Activated naive CD4-positive, alpha-beta T cell treated with anti-CD3 and anti-CD28 coated beads, Interleukin-2, amount 10 ng/mL, durations not matched to agents 7 days and 5 days (primary cell): ENCODE measurements at regions not wholly inside any gene's neighbourhood (a gene's known extent, or its start where the extent isn't known, plus 50 kb on each side); places are given as distances from the start of the nearest gene placed in this dataset.

Experiments used
- CTCF ChIA-PET: fragments of 350-600 bp; sonication (Branson Sonifier 250); formaldehyde crosslinking; loops from one replicate; lab custom pipeline; 2021; ENCODE audit warnings: antibody characterized with exemption; lab: Charles Lee
- DNase-seq: peaks from one replicate; pipeline ENCODE4 v3.0.0-alpha.2; 2020
- H3K27ac Mint-ChIP-seq: one replicate; pipeline ENCODE4 v1.8.0; 2021; ENCODE audit warnings: mild to moderate bottlenecking, moderate library complexity, mixed read lengths
- H3K27me3 Mint-ChIP-seq: one replicate; pipeline ENCODE4 v1.8.0; 2021; ENCODE audit warnings: mild to moderate bottlenecking, mixed read lengths
- H3K36me3 Mint-ChIP-seq: one replicate; pipeline ENCODE4 v1.8.0; 2021; ENCODE audit warnings: mixed read lengths
- H3K4me1 Mint-ChIP-seq: one replicate; pipeline ENCODE4 v1.8.0; 2021; ENCODE audit warnings: mixed read lengths
- H3K4me3 Mint-ChIP-seq: one replicate; pipeline ENCODE4 v1.8.0; 2021; ENCODE audit warnings: mild to moderate bottlenecking, moderate library complexity, mixed read lengths
- H3K9me3 Mint-ChIP-seq: one replicate; pipeline ENCODE4 v1.8.0; 2021; ENCODE audit warnings: mixed read lengths

GRCh38 chr5:163967268-163967667, 461.8 kb downstream of the MAT2B start:
- no peak overlapping the region for H3K27ac Mint-ChIP-seq
- no peak for DNase-seq
- H3K36me3 Mint-ChIP-seq = no peaks in the 10 kb centered on the region
- CTCF ChIA-PET = no interaction called here
- H3K4me1 Mint-ChIP-seq = no peaks in the 10 kb centered on the region
- H3K9me3 Mint-ChIP-seq = peaks cover 2% of the 10 kb centered on the region
- no peak overlapping the region for H3K4me3 Mint-ChIP-seq
- no peaks in the 10 kb centered on the region for H3K27me3 Mint-ChIP-seq

- peaks cover 6% of the 10 kb centered on the region for H3K9me3 Mint-ChIP-seq
- no peak overlapping the region for H3K4me3 Mint-ChIP-seq
- H3K27me3 Mint-ChIP-seq = no peaks in the 10 kb centered on the region
- no peaks in the 10 kb centered on the region for H3K36me3 Mint-ChIP-seq
- no peak overlapping the region for H3K27ac Mint-ChIP-seq
- CTCF ChIA-PET = no interaction called here
- H3K4me1 Mint-ChIP-seq = no peaks in the 10 kb centered on the region
- DNase-seq = no peak
Measured at GRCh38 chr5:163968651-163969050, 463.2 kb downstream of the MAT2B start.

- Mint-ChIP-seq H3K36me3 (no peaks in the 10 kb centered on the region), H3K4me1 (no peaks in the 10 kb centered on the region), H3K4me3 (no peak overlapping the region), H3K27me3 (no peaks in the 10 kb centered on the region), H3K9me3 (peaks cover 5% of the 10 kb centered on the region), H3K27ac (no peak overlapping the region)
- CTCF ChIA-PET = no interaction called here
- DNase-seq = no peak
Measured at GRCh38 chr5:163976696-163977095, 471.3 kb downstream of the MAT2B start.

- no peaks in the 10 kb centered on the region for H3K9me3 Mint-ChIP-seq
- H3K36me3 Mint-ChIP-seq = no peaks in the 10 kb centered on the region
- CTCF ChIA-PET = no interaction called here
- no peak for DNase-seq
- H3K27ac Mint-ChIP-seq = no peak overlapping the region
- H3K4me3 Mint-ChIP-seq = no peak overlapping the region
- H3K27me3 Mint-ChIP-seq = no peaks in the 10 kb centered on the region
- H3K4me1 Mint-ChIP-seq = no peaks in the 10 kb centered on the region
Measured at GRCh38 chr5:163978897-163979296, 473.5 kb downstream of the MAT2B start.

GRCh38 chr5:163988566-163988965, 483.1 kb downstream of the MAT2B start:
- H3K4me1 Mint-ChIP-seq = no peaks in the 10 kb centered on the region

GRCh38 chr5:163993126-163993525, 487.7 kb downstream of the MAT2B start:
- H3K27me3 Mint-ChIP-seq = no peaks in the 10 kb centered on the region
- no peak overlapping the region for H3K4me3 Mint-ChIP-seq
- DNase-seq = no peak
- H3K4me1 Mint-ChIP-seq = no peaks in the 10 kb centered on the region
- CTCF ChIA-PET = no interaction called here
- H3K27ac Mint-ChIP-seq = no peak overlapping the region
- H3K9me3 Mint-ChIP-seq = peaks cover 5% of the 10 kb centered on the region
- no peaks in the 10 kb centered on the region for H3K36me3 Mint-ChIP-seq

More at GRCh38 chr5:163988566-163988965, 483.1 kb downstream of the MAT2B start:
- no peak overlapping the region for H3K4me3 Mint-ChIP-seq
- CTCF ChIA-PET = no interaction called here
- no peak for DNase-seq
- H3K27ac Mint-ChIP-seq = no peak overlapping the region
- H3K27me3 Mint-ChIP-seq = no peaks in the 10 kb centered on the region
- H3K36me3 Mint-ChIP-seq = no peaks in the 10 kb centered on the region
- H3K9me3 Mint-ChIP-seq = peaks cover 3% of the 10 kb centered on the region

GRCh38 chr5:163995206-163995605, 489.8 kb downstream of the MAT2B start:
- no peaks in the 10 kb centered on the region for H3K27me3 Mint-ChIP-seq
- CTCF ChIA-PET = no interaction called here
- H3K36me3 Mint-ChIP-seq = no peaks in the 10 kb centered on the region
- H3K4me3 Mint-ChIP-seq = no peak overlapping the region
- DNase-seq = no peak
- peaks cover 5% of the 10 kb centered on the region for H3K9me3 Mint-ChIP-seq
- H3K4me1 Mint-ChIP-seq = no peaks in the 10 kb centered on the region
- no peak overlapping the region for H3K27ac Mint-ChIP-seq

GRCh38 chr5:163997965-163998364, 492.5 kb downstream of the MAT2B start:
- Mint-ChIP-seq H3K4me1 (no peaks in the 10 kb centered on the region), H3K4me3 (no peak overlapping the region), H3K27ac (no peak overlapping the region), H3K27me3 (no peaks in the 10 kb centered on the region), H3K36me3 (no peaks in the 10 kb centered on the region), H3K9me3 (peaks cover 5% of the 10 kb centered on the region)
- no peak for DNase-seq
- CTCF ChIA-PET = no interaction called here

GRCh38 chr5:164000241-164000640, 494.8 kb downstream of the MAT2B start:
- Mint-ChIP-seq H3K4me1 (no peaks in the 10 kb centered on the region), H3K27me3 (no peaks in the 10 kb centered on the region), H3K9me3 (peaks cover 5% of the 10 kb centered on the region), H3K36me3 (no peaks in the 10 kb centered on the region), H3K4me3 (no peak overlapping the region), H3K27ac (no peak overlapping the region)
- DNase-seq = no peak
- CTCF ChIA-PET = no interaction called here

GRCh38 chr5:164000819-164001218, 495.4 kb downstream of the MAT2B start:
- CTCF ChIA-PET = no interaction called here
- no peak for DNase-seq
- H3K36me3 Mint-ChIP-seq = no peaks in the 10 kb centered on the region
- H3K27me3 Mint-ChIP-seq = no peaks in the 10 kb centered on the region
- no peak overlapping the region for H3K27ac Mint-ChIP-seq
- H3K9me3 Mint-ChIP-seq = peaks cover 5% of the 10 kb centered on the region
- H3K4me3 Mint-ChIP-seq = no peak overlapping the region
- no peaks in the 10 kb centered on the region for H3K4me1 Mint-ChIP-seq

- Mint-ChIP-seq H3K27ac (no peak overlapping the region), H3K36me3 (no peaks in the 10 kb centered on the region), H3K27me3 (no peaks in the 10 kb centered on the region), H3K9me3 (peaks cover 3% of the 10 kb centered on the region), H3K4me3 (no peak overlapping the region), H3K4me1 (no peaks in the 10 kb centered on the region)
- DNase-seq = no peak
- CTCF ChIA-PET = no interaction called here
Measured at GRCh38 chr5:164002214-164002613, 496.8 kb downstream of the MAT2B start.

- DNase-seq = no peak
- H3K36me3 Mint-ChIP-seq = no peaks in the 10 kb centered on the region
- H3K4me1 Mint-ChIP-seq = no peaks in the 10 kb centered on the region
- H3K9me3 Mint-ChIP-seq = no peaks in the 10 kb centered on the region
- H3K27ac Mint-ChIP-seq = no peak overlapping the region
- H3K4me3 Mint-ChIP-seq = no peak overlapping the region
- no peaks in the 10 kb centered on the region for H3K27me3 Mint-ChIP-seq
- CTCF ChIA-PET = no interaction called here
Measured at GRCh38 chr5:164002628-164003027, 497.2 kb downstream of the MAT2B start.

GRCh38 chr5:164005071-164005470, 499.7 kb downstream of the MAT2B start:
- Mint-ChIP-seq H3K27ac (no peak overlapping the region), H3K9me3 (no peaks in the 10 kb centered on the region), H3K4me3 (no peak overlapping the region), H3K4me1 (no peaks in the 10 kb centered on the region), H3K36me3 (no peaks in the 10 kb centered on the region), H3K27me3 (no peaks in the 10 kb centered on the region)
- CTCF ChIA-PET = no interaction called here
- no peak for DNase-seq

GRCh38 chr5:164007064-164007463, 501.6 kb downstream of the MAT2B start:
- H3K27ac Mint-ChIP-seq = no peak overlapping the region
- H3K27me3 Mint-ChIP-seq = no peaks in the 10 kb centered on the region
- no peaks in the 10 kb centered on the region for H3K9me3 Mint-ChIP-seq
- CTCF ChIA-PET = interaction anchor here (0.6 kb wide), 1 partner anchor 445 kb away, joined by 3 read pairs; no protein-coding TSS in a partner anchor
- DNase-seq = no peak
- no peaks in the 10 kb centered on the region for H3K4me1 Mint-ChIP-seq
- no peaks in the 10 kb centered on the region for H3K36me3 Mint-ChIP-seq
- H3K4me3 Mint-ChIP-seq = no peak overlapping the region

GRCh38 chr5:164009621-164010020, 504.2 kb downstream of the MAT2B start:
- no peaks in the 10 kb centered on the region for H3K36me3 Mint-ChIP-seq
- no peaks in the 10 kb centered on the region for H3K4me1 Mint-ChIP-seq
- H3K27me3 Mint-ChIP-seq = no peaks in the 10 kb centered on the region
- H3K4me3 Mint-ChIP-seq = no peak overlapping the region
- CTCF ChIA-PET = no interaction called here
- DNase-seq = no peak
- H3K27ac Mint-ChIP-seq = no peak overlapping the region
- no peaks in the 10 kb centered on the region for H3K9me3 Mint-ChIP-seq

GRCh38 chr5:164010900-164011299, 505.5 kb downstream of the MAT2B start:
- H3K4me3 Mint-ChIP-seq = no peak overlapping the region
- H3K27ac Mint-ChIP-seq = no peak overlapping the region
- CTCF ChIA-PET = no interaction called here
- DNase-seq = no peak
- no peaks in the 10 kb centered on the region for H3K36me3 Mint-ChIP-seq
- no peaks in the 10 kb centered on the region for H3K27me3 Mint-ChIP-seq
- no peaks in the 10 kb centered on the region for H3K4me1 Mint-ChIP-seq
- no peaks in the 10 kb centered on the region for H3K9me3 Mint-ChIP-seq
